Fibroblast of skin of scalp (primary cell): ENCODE measurements at regions not wholly inside any gene's neighbourhood (a gene's known extent, or its start where the extent isn't known, plus 50 kb on each side); places are given as distances from the start of the nearest gene placed in this dataset.

Experiments used
- DNase-seq: peaks from one replicate; pipeline ENCODE4 v3.0.0-alpha.2; 2013

- peak; percentile 54 for DNase-seq
These were observed 256.4 kb upstream of the TPM1 start for GRCh38 chr15:62785881-62786828.

- DNase-seq: no peak
These were observed 255.1 kb upstream of the TPM1 start for GRCh38 chr15:62787401-62787800.

GRCh38 chr15:62788224-62788623 is 254.3 kb upstream of the TPM1 start:
- DNase-seq: no peak

GRCh38 chr15:62790546-62790945 is 252.0 kb upstream of the TPM1 start:
- no peak for DNase-seq

- DNase-seq: no peak
These were observed 250.9 kb upstream of the TPM1 start for GRCh38 chr15:62791694-62792093.

- peak; percentile 53 for DNase-seq
These were observed 249.4 kb upstream of the TPM1 start for GRCh38 chr15:62792986-62793751.

- DNase-seq: no peak
These were observed 248.8 kb upstream of the TPM1 start for GRCh38 chr15:62793752-62794144.

- DNase-seq: no peak
These were observed 247.4 kb upstream of the TPM1 start for GRCh38 chr15:62795171-62795570.

- no peak for DNase-seq
These were observed 246.5 kb upstream of the TPM1 start for GRCh38 chr15:62795700-62796695.

GRCh38 chr15:62797171-62797570 is 245.4 kb upstream of the TPM1 start:
- no peak for DNase-seq

GRCh38 chr15:62798536-62798935 is 244.0 kb upstream of the TPM1 start:
- DNase-seq: no peak

- DNase-seq: no peak
These were observed 243.5 kb upstream of the TPM1 start for GRCh38 chr15:62799037-62799436.

GRCh38 chr15:62799919-62800318 is 242.6 kb upstream of the TPM1 start:
- DNase-seq: no peak

- no peak for DNase-seq
These were observed 239.9 kb upstream of the TPM1 start for GRCh38 chr15:62802612-62803011.

GRCh38 chr15:62803856-62804400 is 238.6 kb upstream of the TPM1 start:
- DNase-seq: no peak

GRCh38 chr15:62805502-62805901 is 237.0 kb upstream of the TPM1 start:
- DNase-seq: no peak

GRCh38 chr15:62807539-62808130 is 234.9 kb upstream of the TPM1 start:
- DNase-seq: no peak

- DNase-seq: peak; percentile 49
These were observed 233.2 kb upstream of the TPM1 start for GRCh38 chr15:62809115-62809967.

- DNase-seq: no peak
These were observed 232.6 kb upstream of the TPM1 start for GRCh38 chr15:62809968-62810260.

- DNase-seq: no peak
These were observed 230.1 kb upstream of the TPM1 start for GRCh38 chr15:62812515-62812835.
